ENCODE measurements at regions not wholly inside any gene's neighbourhood (a gene's known extent, or its start where the extent isn't known, plus 50 kb on each side); places are given as distances from the start of the nearest gene placed in this dataset.

DNA sequence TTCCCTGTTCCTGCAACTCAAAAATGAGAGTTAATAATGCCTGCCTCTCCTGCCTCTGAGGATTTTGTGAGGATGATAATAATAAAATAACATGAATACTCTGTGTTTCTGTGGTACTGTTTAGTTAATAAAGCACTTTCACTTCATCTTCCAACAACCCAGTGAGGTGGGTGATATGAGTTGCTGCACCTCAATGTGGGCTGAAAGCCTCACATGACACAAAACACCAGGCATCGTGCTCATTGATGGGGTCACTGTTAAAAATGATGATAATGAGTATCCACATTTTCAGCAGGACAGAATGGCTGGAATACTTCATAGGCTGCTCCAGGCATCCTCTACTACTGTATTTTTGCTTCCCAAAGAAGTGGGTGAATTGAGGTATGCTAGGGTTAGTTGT lies 222.8 kb upstream of the NRP1 start:
- Histone ChIP-seq H4K20me1 (ENCODE audit: control insufficient read depth, extremely low read depth, insufficient read depth, low read length) (no peaks in the 10 kb centered on the region), H3K27me3 (ENCODE audit: control insufficient read depth, insufficient read depth, low read length) (no peaks in the 10 kb centered on the region), H3K9ac (ENCODE audit: insufficient read depth, low read length) (no peak overlapping the region), H2AFZ (ENCODE audit: low read length) (no peak overlapping the region), H3K4me3 (replicated peaks in 1 of 4; ENCODE audit: control extremely low read depth in 1 of 4, insufficient read depth in 1 of 4, low read depth in 3 of 4, low read length in 4 of 4) (no peak overlapping the region), H3K4me1 (ENCODE audit: control insufficient read depth, extremely low read depth, insufficient read depth, low read length) (peaks cover 3% of the 10 kb centered on the region), H3K27ac (ENCODE audit: insufficient read depth, low read length) (no peak overlapping the region), H3K79me2 (ENCODE audit: control insufficient read depth, insufficient read depth, low read length) (no peaks in the 10 kb centered on the region), H3K4me2 (ENCODE audit: extremely low read depth, insufficient read depth, low read length) (no peak overlapping the region), H3K9me3 (ENCODE audit: control insufficient read depth, insufficient read depth, low read depth, low read length) (no peaks in the 10 kb centered on the region), H3K36me3 (ENCODE audit: control insufficient read depth, insufficient read depth, low read length) (no peaks in the 10 kb centered on the region)
- DNase-seq (ENCODE audit: low read depth in 2 of 2) = no peak
- TF ChIP-seq EZH2 (IDR thresholded peaks at IDR 0.05; ENCODE audit: low read length, missing control alignments) (no peak), CTCF (conservative IDR thresholded peaks at IDR 0.05 in 1 of 2, IDR thresholded peaks at IDR 0.05 in 1 of 2; ENCODE audit: low read depth in 1 of 2, low read length in 2 of 2) (no peak)

- Histone ChIP-seq H3K4me3 (replicated peaks in 1 of 4; ENCODE audit: control extremely low read depth in 1 of 4, insufficient read depth in 1 of 4, low read depth in 3 of 4, low read length in 4 of 4) (no peak overlapping the region), H4K20me1 (ENCODE audit: control insufficient read depth, extremely low read depth, insufficient read depth, low read length) (no peaks in the 10 kb centered on the region), H3K9me3 (ENCODE audit: control insufficient read depth, insufficient read depth, low read depth, low read length) (no peaks in the 10 kb centered on the region), H3K4me2 (ENCODE audit: extremely low read depth, insufficient read depth, low read length) (no peak overlapping the region), H3K9ac (ENCODE audit: insufficient read depth, low read length) (no peak overlapping the region), H3K4me1 (ENCODE audit: control insufficient read depth, extremely low read depth, insufficient read depth, low read length) (peaks cover 3% of the 10 kb centered on the region), H3K27me3 (ENCODE audit: control insufficient read depth, insufficient read depth, low read length) (no peaks in the 10 kb centered on the region), H3K27ac (ENCODE audit: insufficient read depth, low read length) (no peak overlapping the region), H3K79me2 (ENCODE audit: control insufficient read depth, insufficient read depth, low read length) (no peaks in the 10 kb centered on the region), H2AFZ (ENCODE audit: low read length) (no peak overlapping the region), H3K36me3 (ENCODE audit: control insufficient read depth, insufficient read depth, low read length) (no peaks in the 10 kb centered on the region)
- no peak for DNase-seq (ENCODE audit: low read depth in 2 of 2)
- TF ChIP-seq EZH2 (IDR thresholded peaks at IDR 0.05; ENCODE audit: low read length, missing control alignments) (no peak), CTCF (conservative IDR thresholded peaks at IDR 0.05 in 1 of 2, IDR thresholded peaks at IDR 0.05 in 1 of 2; ENCODE audit: low read depth in 1 of 2, low read length in 2 of 2) (no peak)
These were observed 222.2 kb upstream of the NRP1 start for GRCh38 chr10:33556620-33557019.

DNA sequence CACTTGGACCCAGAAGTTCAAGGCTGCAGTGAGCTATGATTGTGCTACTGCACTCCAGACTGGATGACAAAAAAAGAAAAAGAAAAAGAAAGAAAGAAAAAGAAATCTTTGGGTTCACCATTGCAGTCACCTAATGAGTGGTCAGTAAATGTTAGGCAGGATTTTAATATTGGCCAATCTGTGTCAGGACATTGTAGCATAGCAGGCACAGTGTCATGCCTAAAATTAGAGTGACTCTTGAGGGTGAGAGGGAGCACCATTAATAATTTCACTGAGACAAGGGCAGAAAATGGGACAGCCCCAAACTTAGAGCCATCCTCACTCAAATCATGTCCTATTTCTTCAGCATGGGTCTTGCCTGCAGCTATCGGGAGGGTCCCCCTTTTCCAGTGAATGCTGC lies 221.6 kb upstream of the NRP1 start:
- H3K27ac ChIP-seq (ENCODE audit: insufficient read depth, low read length) = no peak overlapping the region
- TF ChIP-seq CTCF (conservative IDR thresholded peaks at IDR 0.05 in 1 of 2, IDR thresholded peaks at IDR 0.05 in 1 of 2; ENCODE audit: low read depth in 1 of 2, low read length in 2 of 2) (no peak), EZH2 (IDR thresholded peaks at IDR 0.05; ENCODE audit: low read length, missing control alignments) (no peak)
- no peaks in the 10 kb centered on the region for H4K20me1 ChIP-seq (ENCODE audit: control insufficient read depth, extremely low read depth, insufficient read depth, low read length)
- no peaks in the 10 kb centered on the region for H3K27me3 ChIP-seq (ENCODE audit: control insufficient read depth, insufficient read depth, low read length)
- no peaks in the 10 kb centered on the region for H3K9me3 ChIP-seq (ENCODE audit: control insufficient read depth, insufficient read depth, low read depth, low read length)
- H3K4me1 ChIP-seq (ENCODE audit: control insufficient read depth, extremely low read depth, insufficient read depth, low read length) = peaks cover 3% of the 10 kb centered on the region
- no peak overlapping the region for H2AFZ ChIP-seq (ENCODE audit: low read length)
- no peak overlapping the region for H3K4me3 ChIP-seq (replicated peaks in 1 of 4; ENCODE audit: control extremely low read depth in 1 of 4, insufficient read depth in 1 of 4, low read depth in 3 of 4, low read length in 4 of 4)
- H3K36me3 ChIP-seq (ENCODE audit: control insufficient read depth, insufficient read depth, low read length) = no peaks in the 10 kb centered on the region
- no peaks in the 10 kb centered on the region for H3K79me2 ChIP-seq (ENCODE audit: control insufficient read depth, insufficient read depth, low read length)
- no peak overlapping the region for H3K4me2 ChIP-seq (ENCODE audit: extremely low read depth, insufficient read depth, low read length)
- no peak overlapping the region for H3K9ac ChIP-seq (ENCODE audit: insufficient read depth, low read length)
- DNase-seq (ENCODE audit: low read depth in 2 of 2) = no peak
